Osteoblast (primary cell): ENCODE measurements at regions not wholly inside any gene's neighbourhood (a gene's known extent, or its start where the extent isn't known, plus 50 kb on each side); places are given as distances from the start of the nearest gene placed in this dataset.

Experiments
- DNase-seq: peaks from one replicate; pipeline ENCODE4 v3.0.0; 2011; ENCODE audit warnings: low spot score, mixed read lengths; ENCODE audit not compliant: insufficient read length; ENCODE audit errors: missing footprints
- H2AFZ ChIP-seq: 2 replicates; pipeline ENCODE4 v1.6.0; 2011; ENCODE audit warnings: mild to moderate bottlenecking, low read length
- H3K27ac ChIP-seq: 2 replicates; pipeline ENCODE4 v1.5.1; 2011; ENCODE audit warnings: mild to moderate bottlenecking, low read depth, low read length, moderate library complexity
- H3K27me3 ChIP-seq: 2 replicates; pipeline ENCODE4 v1.6.0; 2012; ENCODE audit warnings: mild to moderate bottlenecking, control low read depth, inconsistent platforms, low read length, moderate library complexity; ENCODE audit not compliant: insufficient read depth
- H3K36me3 ChIP-seq: 2 replicates; pipeline ENCODE4 v1.5.1; 2011; ENCODE audit warnings: mild to moderate bottlenecking, low read length, control low read depth, moderate library complexity; ENCODE audit not compliant: insufficient read depth
- H3K4me1 ChIP-seq: 2 replicates; pipeline ENCODE4 v1.5.1; 2011; ENCODE audit warnings: mild to moderate bottlenecking, low read length, control low read depth, moderate library complexity; ENCODE audit not compliant: insufficient read depth
- H3K4me2 ChIP-seq: 2 replicates; pipeline ENCODE4 v1.6.0; 2011; ENCODE audit warnings: mild to moderate bottlenecking, low read length; ENCODE audit not compliant: insufficient read depth
- H3K4me3 ChIP-seq: fragments of 200-600 bp; sonication (generic); 3 replicates; pipeline ENCODE4 v1.5.1; 2012; ENCODE audit warnings: mild to moderate bottlenecking, low read length, inconsistent platforms; ENCODE audit not compliant: insufficient read depth
- H3K79me2 ChIP-seq: 2 replicates; pipeline ENCODE4 v1.6.0; 2012; ENCODE audit warnings: mild to moderate bottlenecking, low read length, control low read depth, inconsistent platforms; ENCODE audit not compliant: insufficient read depth
- H3K9me3 ChIP-seq: 2 replicates; pipeline ENCODE4 v1.5.1; 2011; ENCODE audit warnings: low read depth, low read length, control low read depth
- H4K20me1 ChIP-seq: 2 replicates; pipeline ENCODE4 v1.6.0; 2012; ENCODE audit warnings: mild to moderate bottlenecking, low read length, control low read depth; ENCODE audit not compliant: insufficient read depth
- TF ChIP-seq, protein P1 (sequence below): IDR thresholded peaks from 2 replicates; pipeline ENCODE4 v1.5.1; 2011; ENCODE audit warnings: mild to moderate bottlenecking, low read depth, low read length, moderate library complexity; ENCODE audit errors: extremely low read depth

DNA sequence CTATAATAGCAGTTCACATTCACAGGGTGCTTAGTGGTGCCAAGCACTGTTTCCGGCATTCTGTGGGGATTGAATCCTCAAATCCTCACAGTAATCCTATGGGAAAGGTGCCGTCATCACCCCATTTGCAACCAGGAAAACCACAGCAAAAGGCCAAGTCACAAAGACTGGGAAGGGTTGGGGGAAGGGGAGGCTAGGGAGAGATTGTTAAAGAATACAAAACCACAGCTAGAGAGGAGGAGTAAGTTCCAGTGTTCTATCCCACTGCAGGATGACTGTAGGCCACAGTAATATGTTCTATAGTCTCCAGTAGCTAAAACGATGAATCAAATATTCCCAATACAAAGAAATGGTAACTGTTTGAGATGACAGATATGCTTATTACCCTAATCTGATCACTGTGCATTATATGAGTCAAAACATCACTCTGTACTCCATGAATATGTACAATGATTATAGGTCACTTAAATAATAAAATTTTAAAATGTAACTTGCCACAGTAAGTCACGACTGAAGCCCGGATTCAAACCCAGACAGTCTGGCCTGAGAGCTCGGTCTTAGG, 256.8 kb downstream of the TOMM20 start:
- peak overlapping the region; percentile 77 for H3K27ac ChIP-seq
- H3K4me3 ChIP-seq = no peak overlapping the region
- peak; percentile 90 for DNase-seq
- no peaks in the 10 kb centered on the region for H3K36me3 ChIP-seq
- no peaks in the 10 kb centered on the region for H4K20me1 ChIP-seq
- no peaks in the 10 kb centered on the region for H3K9me3 ChIP-seq
- H2AFZ ChIP-seq = peak overlapping the region; percentile 25
- H3K27me3 ChIP-seq = no peaks in the 10 kb centered on the region
- no peak overlapping the region for H3K4me2 ChIP-seq
- H3K79me2 ChIP-seq = no peaks in the 10 kb centered on the region
- TF ChIP-seq, protein P1, sequence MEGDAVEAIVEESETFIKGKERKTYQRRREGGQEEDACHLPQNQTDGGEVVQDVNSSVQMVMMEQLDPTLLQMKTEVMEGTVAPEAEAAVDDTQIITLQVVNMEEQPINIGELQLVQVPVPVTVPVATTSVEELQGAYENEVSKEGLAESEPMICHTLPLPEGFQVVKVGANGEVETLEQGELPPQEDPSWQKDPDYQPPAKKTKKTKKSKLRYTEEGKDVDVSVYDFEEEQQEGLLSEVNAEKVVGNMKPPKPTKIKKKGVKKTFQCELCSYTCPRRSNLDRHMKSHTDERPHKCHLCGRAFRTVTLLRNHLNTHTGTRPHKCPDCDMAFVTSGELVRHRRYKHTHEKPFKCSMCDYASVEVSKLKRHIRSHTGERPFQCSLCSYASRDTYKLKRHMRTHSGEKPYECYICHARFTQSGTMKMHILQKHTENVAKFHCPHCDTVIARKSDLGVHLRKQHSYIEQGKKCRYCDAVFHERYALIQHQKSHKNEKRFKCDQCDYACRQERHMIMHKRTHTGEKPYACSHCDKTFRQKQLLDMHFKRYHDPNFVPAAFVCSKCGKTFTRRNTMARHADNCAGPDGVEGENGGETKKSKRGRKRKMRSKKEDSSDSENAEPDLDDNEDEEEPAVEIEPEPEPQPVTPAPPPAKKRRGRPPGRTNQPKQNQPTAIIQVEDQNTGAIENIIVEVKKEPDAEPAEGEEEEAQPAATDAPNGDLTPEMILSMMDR = no peak
- peaks cover 21% of the 10 kb centered on the region for H3K4me1 ChIP-seq

DNA sequence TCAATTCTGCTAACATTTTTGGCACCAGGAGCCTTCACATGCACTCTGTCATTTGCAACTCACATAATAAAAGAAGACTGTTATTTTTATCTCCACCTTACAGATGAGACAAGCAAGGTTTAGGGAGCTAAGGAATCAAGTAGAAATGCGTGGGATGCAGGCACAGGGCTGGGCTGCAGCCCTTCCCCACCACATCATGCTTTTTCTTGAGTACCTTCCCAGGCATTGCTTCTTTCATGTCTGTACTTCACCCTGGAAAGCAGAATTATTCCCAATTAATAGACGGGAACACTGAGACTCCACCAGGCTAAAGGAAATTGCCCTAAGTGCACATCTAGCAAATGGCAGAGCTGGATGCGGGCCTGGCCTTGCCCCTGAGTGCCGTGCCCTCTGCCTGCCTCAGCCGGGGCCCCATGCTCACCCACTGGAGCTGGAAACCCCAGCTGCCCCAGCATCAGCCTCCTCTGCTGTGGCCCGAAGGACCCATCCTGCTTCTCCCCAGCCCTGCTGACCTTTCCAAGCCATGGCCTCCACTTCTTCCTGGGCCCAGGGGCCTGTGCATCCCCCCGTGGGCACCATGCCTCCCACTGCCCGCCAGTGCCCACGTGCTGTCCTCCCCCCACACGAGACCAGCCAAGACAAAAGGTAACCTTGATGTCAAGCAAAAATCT, 257.5 kb downstream of the TOMM20 start:
- no peaks in the 10 kb centered on the region for H3K79me2 ChIP-seq
- peaks cover 21% of the 10 kb centered on the region for H3K4me1 ChIP-seq
- DNase-seq = peak; percentile 34
- no peaks in the 10 kb centered on the region for H3K9me3 ChIP-seq
- no peak overlapping the region for H3K4me3 ChIP-seq
- peak overlapping the region; percentile 25 for H2AFZ ChIP-seq
- TF ChIP-seq, protein P1 = no peak
- no peaks in the 10 kb centered on the region for H3K27me3 ChIP-seq
- no peaks in the 10 kb centered on the region for H3K36me3 ChIP-seq
- no peaks in the 10 kb centered on the region for H4K20me1 ChIP-seq
- H3K27ac ChIP-seq = peak overlapping the region; percentile 77
- H3K4me2 ChIP-seq = no peak overlapping the region

DNA sequence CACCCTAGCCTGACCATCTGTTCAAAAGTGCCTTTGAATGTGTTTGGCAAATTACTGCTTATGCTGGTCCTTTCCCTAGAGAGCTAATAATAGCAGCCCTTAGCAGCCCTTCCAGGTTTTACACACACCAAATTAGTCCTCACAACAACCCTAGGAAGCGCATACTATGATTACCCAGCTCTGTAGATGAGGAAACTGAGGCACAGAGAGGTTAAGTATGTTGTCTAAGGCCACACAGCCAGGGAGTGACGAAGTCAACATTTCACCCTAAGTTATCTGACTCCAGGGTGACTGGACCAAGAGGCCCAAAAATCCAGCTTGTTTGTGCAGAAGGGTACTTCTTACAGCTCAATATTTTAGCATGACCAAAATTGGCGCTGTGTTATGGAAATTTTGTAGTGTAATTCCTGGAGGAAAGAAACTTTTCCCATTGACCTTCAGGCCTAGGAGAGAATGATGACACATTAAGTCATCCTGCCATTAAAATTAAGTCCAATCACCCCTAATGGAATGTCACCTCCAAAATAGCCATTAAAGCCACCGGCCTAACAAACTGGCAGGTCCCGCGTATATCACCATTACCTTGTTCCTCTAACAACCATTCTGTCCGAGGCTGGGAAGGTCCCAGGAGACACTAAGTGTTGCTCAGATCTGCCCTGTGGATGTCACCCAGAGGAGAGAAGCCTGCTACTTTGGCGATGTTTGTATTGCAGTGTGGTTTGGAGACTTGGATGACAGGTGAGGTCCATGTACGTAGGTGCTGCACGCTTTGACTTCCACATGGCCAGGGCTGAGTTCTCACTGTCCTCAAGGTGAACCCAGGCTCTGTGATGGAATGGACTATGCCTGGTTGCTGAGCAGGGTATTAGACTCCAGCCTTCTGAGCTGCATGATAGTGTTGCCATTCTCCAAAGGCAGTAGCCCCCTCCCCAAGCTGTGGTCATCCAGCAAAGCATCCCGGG, 258.3 kb downstream of the TOMM20 start:
- peak; percentile 67 for DNase-seq
- Histone ChIP-seq H4K20me1 (no peaks in the 10 kb centered on the region), H3K9me3 (no peaks in the 10 kb centered on the region), H2AFZ (no peak overlapping the region), H3K36me3 (no peaks in the 10 kb centered on the region), H3K4me1 (peaks cover 23% of the 10 kb centered on the region), H3K4me3 (no peak overlapping the region), H3K4me2 (no peak overlapping the region), H3K27ac (no peak overlapping the region), H3K79me2 (no peaks in the 10 kb centered on the region), H3K27me3 (no peaks in the 10 kb centered on the region)
- TF ChIP-seq, protein P1 = no peak
